Activated T-cell treated with anti-CD3 and anti-CD28 coated beads, Interleukin-2, amount 50 U/mL, for 72 hours (primary cell): ENCODE measurements at regions not wholly inside any gene's neighbourhood (a gene's known extent, or its start where the extent isn't known, plus 50 kb on each side); places are given as distances from the start of the nearest gene placed in this dataset.

ENCODE experiments used
- ATAC-seq, 2 donors: fragments of 150-1000 bp; cut with Tn5 transposase; replicated peaks in 1 of 2; 2 replicates each; pipeline ENCODE4 v1.10.0; 2021; ENCODE audit warnings: moderate library complexity in 2 of 2, mild to moderate bottlenecking in 1 of 2
- DNase-seq, 2 donors: peaks; one replicate each; pipeline ENCODE4 v3.0.0; 2021 to 2022; ENCODE audit warnings: mixed read lengths in 1 of 2
- H3K27ac Mint-ChIP-seq: one replicate; pipeline ENCODE4 v1.8.0; 2022; ENCODE audit warnings: mild to moderate bottlenecking, moderate library complexity, mixed read lengths
- H3K27me3 Mint-ChIP-seq: one replicate; pipeline ENCODE4 v1.8.0; 2022; ENCODE audit warnings: low read depth, mixed read lengths
- H3K36me3 Mint-ChIP-seq, 2 donors: one replicate each; pipeline ENCODE4 v1.8.0; 2022; ENCODE audit warnings: mixed read lengths in 2 of 2, mild to moderate bottlenecking in 1 of 2; ENCODE audit not compliant: insufficient read depth in 2 of 2
- H3K4me1 Mint-ChIP-seq: one replicate; pipeline ENCODE4 v1.8.0; 2022; ENCODE audit warnings: low read depth, mixed read lengths
- H3K4me3 Mint-ChIP-seq, 2 donors: one replicate each; pipeline ENCODE4 v1.8.0; 2022; ENCODE audit warnings: mild to moderate bottlenecking in 2 of 2, mixed read lengths in 2 of 2, moderate library complexity in 2 of 2
- H3K9me3 Mint-ChIP-seq, 2 donors: one replicate each; pipeline ENCODE4 v1.8.0; 2022; ENCODE audit warnings: mixed read lengths in 2 of 2

DNA sequence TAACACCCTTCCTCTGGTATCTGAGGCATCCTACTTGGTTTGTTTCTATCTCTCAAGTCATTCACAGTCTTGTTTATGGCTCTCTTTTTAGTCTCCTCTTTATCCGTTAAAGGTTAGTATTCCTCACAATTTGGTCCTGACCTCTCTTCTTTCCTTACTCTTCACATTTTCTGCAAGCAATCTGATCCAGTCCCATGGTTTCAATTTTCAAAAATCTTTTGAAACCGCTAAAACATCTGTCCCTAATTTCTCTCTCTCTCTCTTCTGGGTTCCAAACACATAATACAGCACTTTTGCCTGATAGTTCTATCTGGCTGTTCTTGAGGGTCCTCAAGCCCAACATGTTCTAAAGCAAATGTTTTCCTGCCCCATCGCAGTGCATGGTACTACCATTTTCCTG, 149.0 kb downstream of the SERPINI1 start:
- Mint-ChIP-seq H3K36me3 (no peaks in the 10 kb centered on the region), H3K4me1 (peaks cover 7% of the 10 kb centered on the region), H3K4me3 (no peak overlapping the region), H3K27me3 (peaks cover 7% of the 10 kb centered on the region), H3K27ac (no peak overlapping the region), H3K9me3 (no peaks in the 10 kb centered on the region)
- ATAC-seq (no peak), DNase-seq (no peak)

DNA sequence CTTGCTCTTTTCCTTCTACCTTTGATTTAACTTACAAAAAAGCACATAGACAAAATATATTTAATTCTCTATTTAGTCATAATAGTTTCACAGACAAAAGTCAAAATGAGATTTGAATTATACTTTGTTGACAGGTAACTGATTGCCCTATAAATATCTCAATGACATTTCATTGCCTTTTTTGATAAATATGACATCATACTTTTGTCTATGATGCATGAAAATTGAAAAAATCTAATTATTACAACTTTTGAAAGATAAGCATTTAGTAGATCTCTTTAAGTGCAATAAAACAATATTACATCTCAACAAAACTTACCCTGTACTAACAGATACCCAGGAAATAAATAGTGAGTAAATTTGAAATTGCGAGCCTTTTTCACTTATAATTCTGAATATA, 147.9 kb downstream of the SERPINI1 start:
- Mint-ChIP-seq H3K27me3 (peaks cover 7% of the 10 kb centered on the region), H3K36me3 (no peaks in the 10 kb centered on the region), H3K9me3 (no peaks in the 10 kb centered on the region), H3K4me3 (no peak overlapping the region), H3K27ac (no peak overlapping the region), H3K4me1 (peaks cover 7% of the 10 kb centered on the region)
- DNase-seq (no peak), ATAC-seq (no peak)

DNA sequence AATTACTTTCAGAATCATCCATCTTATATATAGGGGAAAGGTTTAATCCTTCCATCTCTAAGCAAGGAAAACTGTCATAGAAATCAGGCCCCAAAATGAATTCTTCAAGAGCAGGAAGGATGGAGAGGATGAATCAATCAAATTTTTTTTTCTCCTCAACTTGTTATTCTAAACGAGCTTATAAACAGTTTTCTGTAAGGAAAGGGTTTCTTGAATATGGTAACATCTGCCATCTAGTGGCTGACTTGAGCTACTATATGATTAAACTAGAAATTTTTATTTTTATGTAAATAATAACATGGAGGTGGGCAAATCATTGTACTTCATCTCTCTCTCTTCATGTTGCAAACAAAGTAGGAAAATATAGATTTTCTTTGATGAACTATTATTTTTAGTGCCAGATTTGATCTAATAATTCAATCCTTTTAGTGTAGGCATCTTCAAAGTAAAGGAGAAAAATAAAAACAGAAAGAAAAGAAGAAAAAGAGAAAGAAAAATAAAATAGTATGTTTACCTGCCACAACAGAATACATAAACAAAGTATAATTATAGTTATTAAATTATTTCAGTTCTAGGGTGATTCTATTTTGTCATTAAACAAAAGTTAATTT, 146.6 kb downstream of the SERPINI1 start:
- peaks cover 7% of the 10 kb centered on the region for H3K27me3 Mint-ChIP-seq
- no peaks in the 10 kb centered on the region for H3K9me3 Mint-ChIP-seq
- H3K27ac Mint-ChIP-seq = no peak overlapping the region
- H3K4me1 Mint-ChIP-seq = peaks cover 7% of the 10 kb centered on the region
- peak overlapping the region in 1 of 2 donors; percentile 48 for H3K4me3 Mint-ChIP-seq
- DNase-seq = no peak
- ATAC-seq = peak in 1 of 2 donors; percentile 53
- no peaks in the 10 kb centered on the region for H3K36me3 Mint-ChIP-seq

GRCh38 chr3:167880183-167880582, 144.7 kb downstream of the SERPINI1 start:
- Mint-ChIP-seq H3K27ac (no peak overlapping the region), H3K4me1 (peaks cover 7% of the 10 kb centered on the region)

GRCh38 chr3:167876620-167877281, 141.2 kb downstream of the SERPINI1 start:
- H3K36me3 Mint-ChIP-seq = no peaks in the 10 kb centered on the region
- peaks cover 7% of the 10 kb centered on the region for H3K27me3 Mint-ChIP-seq
- H3K4me3 Mint-ChIP-seq = no peak overlapping the region
- peaks cover 2% of the 10 kb centered on the region for H3K4me1 Mint-ChIP-seq
- no peaks in the 10 kb centered on the region for H3K9me3 Mint-ChIP-seq
- DNase-seq (no peak), ATAC-seq (no peak)
- no peak overlapping the region for H3K27ac Mint-ChIP-seq

More at GRCh38 chr3:167880183-167880582, 144.7 kb downstream of the SERPINI1 start:
- no peak overlapping the region for H3K4me3 Mint-ChIP-seq
- peaks cover 7% of the 10 kb centered on the region for H3K27me3 Mint-ChIP-seq
- H3K36me3 Mint-ChIP-seq = no peaks in the 10 kb centered on the region
- ATAC-seq (no peak), DNase-seq (no peak)
- no peaks in the 10 kb centered on the region for H3K9me3 Mint-ChIP-seq
